Upper lobe of left lung (tissue), 6 donors: ENCODE measurements at regions not wholly inside any gene's neighbourhood (a gene's known extent, or its start where the extent isn't known, plus 50 kb on each side); places are given as distances from the start of the nearest gene placed in this dataset.

Experiments
- ATAC-seq, 2 donors: fragments of 200-7000 bp; cut with Tn5 transposase; one replicate each; pipeline ENCODE4 v1.9.1; 2022; ENCODE audit warnings: mild to moderate bottlenecking in 2 of 2, moderate library complexity in 2 of 2; ENCODE audit not compliant: low FRiP score in 2 of 2
- DNase-seq, 2 donors: peaks; one replicate each; pipeline ENCODE4 v3.0.0-alpha.2; 2019 to 2020
- H3K27ac ChIP-seq, 4 donors: fragments of 200-600 bp; sonication (generic); one replicate each; pipeline ENCODE4 v1.5.1; 2016 to 2019
- H3K27me3 ChIP-seq, 4 donors: fragments of 200-600 bp; sonication (generic); one replicate each; pipeline ENCODE4 v1.5.1; 2017 to 2019
- H3K36me3 ChIP-seq, 4 donors: fragments of 200-600 bp; sonication (generic); one replicate each; pipeline ENCODE4 v1.5.1; 2016 to 2019
- H3K4me1 ChIP-seq, 4 donors: fragments of 200-600 bp; sonication (generic); one replicate each; pipeline ENCODE4 v1.5.1; 2018 to 2019
- H3K4me3 ChIP-seq, 4 donors: fragments of 200-600 bp; sonication (generic); one replicate each; pipeline ENCODE4 v1.5.1; 2017 to 2019; ENCODE audit warnings: mild to moderate bottlenecking in 2 of 4, moderate library complexity in 1 of 4
- H3K9me3 ChIP-seq, 4 donors: fragments of 200-600 bp; sonication (generic); one replicate each; pipeline ENCODE4 v1.5.1; 2018 to 2019
- EP300 ChIP-seq, 4 donors: sonication (generic); formaldehyde crosslinking; IDR thresholded peaks; one replicate each; pipeline ENCODE4 v1.5.1; 2017; ENCODE audit warnings: antibody characterized with exemption in 4 of 4, control low read depth in 2 of 4
- POLR2A ChIP-seq, 4 donors: fragments of 450-650 bp; IDR thresholded peaks; one replicate each; pipeline ENCODE4 v1.5.1; 2016 to 2017; ENCODE audit warnings: antibody characterized with exemption in 4 of 4, mild to moderate bottlenecking in 2 of 4
- POLR2AphosphoS5 ChIP-seq, 2 donors: sonication (generic); formaldehyde crosslinking; IDR thresholded peaks; one replicate each; pipeline ENCODE4 v1.5.1; 2017; ENCODE audit warnings: antibody characterized with exemption in 2 of 2
- WGBS, 2 donors: methylation state at CpG; one replicate each; pipeline ENCODE4 v1.1.5; 2017 to 2018; 5-methylcytosine and 5-hydroxymethylcytosine counted together
- TF ChIP-seq, protein P1 (sequence below), 6 experiments: fragments of 450-650 bp in 4 of 6; fragments of 200-600 bp in 2 of 6; sonication (generic) in 2 of 6; IDR thresholded peaks; one replicate each; pipeline ENCODE4 v1.5.1; 2016 to 2019; ENCODE audit warnings: antibody characterized with exemption in 6 of 6
- donor health status: DM: no; HTN: no; CAD: no; lungs with moderate emphysema.
- donor health status: DM: no; HTN: yes; CAD: no; lungs with severe emphysema.

DNA sequence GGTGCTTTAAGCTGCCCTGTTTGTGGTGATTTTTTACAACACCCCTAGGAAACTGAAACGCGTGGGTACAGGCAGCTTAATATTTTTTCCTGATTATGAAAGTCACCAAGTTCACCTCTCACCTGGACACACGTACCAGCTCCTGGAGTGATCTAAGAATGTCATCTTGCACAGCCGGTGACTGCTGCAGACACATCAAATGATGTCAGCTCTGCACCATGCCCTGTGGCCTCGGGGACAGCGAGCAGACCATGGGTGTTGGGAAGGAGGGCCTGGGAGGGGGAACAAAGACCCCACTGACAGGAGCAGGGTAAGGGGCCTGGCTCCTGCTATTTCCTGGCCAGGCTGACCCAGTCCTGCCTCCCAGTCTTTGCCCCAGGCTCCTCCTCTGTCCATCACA is 272.7 kb downstream of the PARN start:
- H3K4me3 ChIP-seq, result no peak overlapping the region
- WGBS, 2 donors, result 85 to 93% methylated on average over 5 to 6 of the region's 6 CpGs
- no peaks in the 10 kb centered on the region for H3K9me3 ChIP-seq
- ATAC-seq (no peak), DNase-seq (peak in 1 of 2 donors; percentile 9)
- no peak for TF ChIP-seq EP300 (IDR thresholded peaks at IDR 0.05)
- TF ChIP-seq POLR2AphosphoS5 (IDR thresholded peaks at IDR 0.05), result no peak
- no peak for TF ChIP-seq POLR2A (IDR thresholded peaks at IDR 0.05)
- TF ChIP-seq, protein P1, sequence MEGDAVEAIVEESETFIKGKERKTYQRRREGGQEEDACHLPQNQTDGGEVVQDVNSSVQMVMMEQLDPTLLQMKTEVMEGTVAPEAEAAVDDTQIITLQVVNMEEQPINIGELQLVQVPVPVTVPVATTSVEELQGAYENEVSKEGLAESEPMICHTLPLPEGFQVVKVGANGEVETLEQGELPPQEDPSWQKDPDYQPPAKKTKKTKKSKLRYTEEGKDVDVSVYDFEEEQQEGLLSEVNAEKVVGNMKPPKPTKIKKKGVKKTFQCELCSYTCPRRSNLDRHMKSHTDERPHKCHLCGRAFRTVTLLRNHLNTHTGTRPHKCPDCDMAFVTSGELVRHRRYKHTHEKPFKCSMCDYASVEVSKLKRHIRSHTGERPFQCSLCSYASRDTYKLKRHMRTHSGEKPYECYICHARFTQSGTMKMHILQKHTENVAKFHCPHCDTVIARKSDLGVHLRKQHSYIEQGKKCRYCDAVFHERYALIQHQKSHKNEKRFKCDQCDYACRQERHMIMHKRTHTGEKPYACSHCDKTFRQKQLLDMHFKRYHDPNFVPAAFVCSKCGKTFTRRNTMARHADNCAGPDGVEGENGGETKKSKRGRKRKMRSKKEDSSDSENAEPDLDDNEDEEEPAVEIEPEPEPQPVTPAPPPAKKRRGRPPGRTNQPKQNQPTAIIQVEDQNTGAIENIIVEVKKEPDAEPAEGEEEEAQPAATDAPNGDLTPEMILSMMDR (IDR thresholded peaks at IDR 0.05), result no peak
- H3K27me3 ChIP-seq, result no peaks in the 10 kb centered on the region
- H3K4me1 ChIP-seq, result no peaks in the 10 kb centered on the region
- no peak overlapping the region for H3K27ac ChIP-seq
- H3K36me3 ChIP-seq, result no peaks in the 10 kb centered on the region

DNA sequence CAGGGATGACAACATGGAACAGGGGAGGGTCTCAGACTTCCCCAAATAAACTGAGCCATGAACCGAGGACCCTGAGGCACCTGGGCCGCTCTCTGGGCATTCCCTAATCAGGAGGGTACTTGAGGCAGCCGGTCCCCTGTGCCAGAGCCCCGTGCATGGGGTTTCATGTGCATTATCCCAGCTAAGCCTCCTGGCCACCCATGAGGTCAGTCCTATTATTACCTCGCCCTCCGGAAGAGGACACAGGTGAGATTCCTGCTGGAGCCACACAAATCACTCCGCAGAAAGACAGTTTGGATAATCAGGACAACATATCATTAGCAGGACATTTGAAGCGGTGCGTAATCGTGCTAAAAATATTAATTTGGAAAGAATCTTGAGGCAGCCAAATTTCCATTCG is 274.0 kb downstream of the PARN start:
- WGBS, 2 donors, result 72 to 85% methylated on average over 9 to 11 of the region's 11 CpGs

DNA sequence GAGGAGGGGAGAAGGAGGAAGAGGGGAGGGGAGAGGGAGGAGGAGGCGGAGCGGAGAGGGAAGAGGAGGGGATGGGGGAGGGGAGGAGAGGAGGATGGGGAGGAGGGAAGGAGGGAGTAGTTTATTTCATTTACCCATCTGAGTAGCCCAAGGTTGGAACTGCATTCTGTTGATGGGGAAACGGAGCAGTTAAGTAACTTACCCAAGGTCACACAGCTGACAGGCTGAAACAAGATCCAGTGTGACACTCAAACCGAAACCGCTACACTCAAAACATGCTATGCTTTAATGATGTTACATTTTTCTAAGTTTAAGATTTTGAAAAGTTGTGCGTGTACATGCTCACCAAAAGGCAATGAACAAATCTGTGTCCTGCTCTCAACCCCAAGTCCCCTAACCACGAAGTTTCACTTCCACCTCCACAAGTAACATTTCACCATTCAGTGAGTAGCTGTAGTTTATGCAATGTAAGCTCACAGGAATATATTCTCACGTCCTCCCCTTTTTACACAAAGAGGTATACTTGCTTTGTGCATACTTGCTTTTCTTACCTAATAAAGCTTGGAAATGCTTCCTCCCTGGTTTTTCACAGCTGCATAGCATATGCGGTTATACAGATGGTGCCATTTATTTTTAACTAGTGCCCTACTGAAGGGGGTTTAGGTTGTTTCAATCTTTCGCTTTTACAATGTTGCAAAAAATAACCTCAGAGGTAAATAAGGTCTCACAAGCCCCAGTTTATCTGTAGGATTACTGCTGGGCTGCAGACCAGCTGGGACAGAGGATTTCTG is 275.3 kb downstream of the PARN start:
- H3K4me3 ChIP-seq, result no peak overlapping the region

More for the DNA sequence above, 274.0 kb downstream of the PARN start:
- Histone ChIP-seq H3K27me3 (no peaks in the 10 kb centered on the region), H3K27ac (no peak overlapping the region), H3K4me3 (no peak overlapping the region), H3K9me3 (no peaks in the 10 kb centered on the region), H3K36me3 (no peaks in the 10 kb centered on the region), H3K4me1 (no peaks in the 10 kb centered on the region)
- DNase-seq, result no peak
- no peak for ATAC-seq
- no peak for TF ChIP-seq POLR2A (IDR thresholded peaks at IDR 0.05)
- TF ChIP-seq EP300 (IDR thresholded peaks at IDR 0.05), result no peak
- no peak for TF ChIP-seq POLR2AphosphoS5 (IDR thresholded peaks at IDR 0.05)
- TF ChIP-seq, protein P1 (IDR thresholded peaks at IDR 0.05), result no peak

DNA sequence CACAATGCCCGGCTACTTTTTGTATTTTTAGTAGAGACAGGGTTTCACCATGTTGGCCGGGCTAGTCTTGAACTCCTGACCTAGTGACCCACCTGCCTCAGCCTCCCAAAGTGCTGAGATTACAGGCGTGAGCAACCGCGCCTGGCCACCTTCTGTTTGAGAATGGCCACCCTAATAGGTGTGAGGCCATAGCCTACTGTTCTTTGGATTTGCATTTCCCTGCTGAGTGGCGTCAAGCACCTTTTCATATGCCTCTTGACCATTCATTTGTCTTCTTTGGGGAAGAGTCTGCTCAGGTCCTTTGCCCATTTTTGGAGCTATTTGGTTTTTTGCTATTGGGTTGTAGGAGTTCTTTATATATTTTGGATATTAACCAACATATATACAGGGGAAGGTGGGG is 276.7 kb downstream of the PARN start:
- no peaks in the 10 kb centered on the region for H3K27me3 ChIP-seq
- WGBS, 2 donors, result 58 to 68% methylated on average over 6 of the region's 6 CpGs
- TF ChIP-seq EP300 (IDR thresholded peaks at IDR 0.05), result no peak
- TF ChIP-seq, protein P1 (IDR thresholded peaks at IDR 0.05), result no peak
- no peak for TF ChIP-seq POLR2AphosphoS5 (IDR thresholded peaks at IDR 0.05)

More for the DNA sequence above, 275.3 kb downstream of the PARN start:
- no peak for TF ChIP-seq POLR2A (IDR thresholded peaks at IDR 0.05)
- peak in 1 of 2 donors; percentile 37 for TF ChIP-seq POLR2AphosphoS5 (IDR thresholded peaks at IDR 0.05)
- no peaks in the 10 kb centered on the region for H3K4me1 ChIP-seq
- no peaks in the 10 kb centered on the region for H3K9me3 ChIP-seq
- peak in 1 of 2 donors; percentile 80 for ATAC-seq
- H3K27ac ChIP-seq, result no peak overlapping the region
- no peaks in the 10 kb centered on the region for H3K36me3 ChIP-seq
- DNase-seq, result no peak
- WGBS, 2 donors, result 35 to 43% methylated on average over 8 to 10 of the region's 10 CpGs
- H3K27me3 ChIP-seq, result no peaks in the 10 kb centered on the region

DNA sequence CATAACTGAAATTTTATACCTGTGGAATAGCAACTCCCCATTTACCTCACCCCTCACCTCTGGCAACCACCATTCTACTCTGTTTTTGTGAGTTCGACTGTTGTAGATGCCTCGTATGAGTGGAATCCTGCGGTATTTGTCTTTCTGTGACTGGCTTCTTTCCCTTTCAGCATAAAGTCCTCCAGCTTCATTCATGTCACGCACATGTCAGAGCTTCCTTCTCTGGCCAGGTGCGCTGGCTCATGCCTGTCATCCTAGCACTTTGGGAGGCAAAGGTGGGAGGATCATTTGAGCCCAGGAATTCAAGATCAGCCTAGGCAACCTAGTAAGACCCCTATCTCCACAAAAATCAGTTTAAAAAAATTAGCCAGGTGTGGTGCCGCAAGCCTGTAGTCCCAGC is 278.4 kb downstream of the PARN start:
- no peak for TF ChIP-seq POLR2A (IDR thresholded peaks at IDR 0.05)
- no peak for TF ChIP-seq EP300 (IDR thresholded peaks at IDR 0.05)
- no peak for TF ChIP-seq POLR2AphosphoS5 (IDR thresholded peaks at IDR 0.05)
- TF ChIP-seq, protein P1 (IDR thresholded peaks at IDR 0.05), result no peak
- no peak overlapping the region for H3K4me3 ChIP-seq
- H3K9me3 ChIP-seq, result no peaks in the 10 kb centered on the region
- H3K27me3 ChIP-seq, result no peaks in the 10 kb centered on the region
- H3K36me3 ChIP-seq, result no peaks in the 10 kb centered on the region
- WGBS, 2 donors, result 86 to 87% methylated on average over 6 of the region's 6 CpGs
- DNase-seq (no peak), ATAC-seq (no peak)
- no peaks in the 10 kb centered on the region for H3K4me1 ChIP-seq
- H3K27ac ChIP-seq, result no peak overlapping the region

More for the DNA sequence above, 276.7 kb downstream of the PARN start:
- Histone ChIP-seq H3K9me3 (no peaks in the 10 kb centered on the region), H3K36me3 (no peaks in the 10 kb centered on the region), H3K27ac (no peak overlapping the region), H3K4me1 (no peaks in the 10 kb centered on the region), H3K4me3 (no peak overlapping the region)
- DNase-seq, result no peak
- no peak for ATAC-seq
